IMR-90 (cell line): ENCODE measurements at regions not wholly inside any gene's neighbourhood (a gene's known extent, or its start where the extent isn't known, plus 50 kb on each side); places are given as distances from the start of the nearest gene placed in this dataset.

Experiments
- BHLHE40 ChIP-seq: fragments of 150-350 bp; IDR thresholded peaks from 2 replicates; pipeline ENCODE4 v1.6.1; 2016; ENCODE audit warnings: mild to moderate bottlenecking, low read depth, low read length
- CEBPB ChIP-seq: IDR thresholded peaks from 2 replicates; pipeline ENCODE4 v1.6.1; 2012; ENCODE audit warnings: low read depth, low read length, improper control_type of control experiment
- FOS ChIP-seq: fragments of 150-350 bp; IDR thresholded peaks from 2 replicates; pipeline ENCODE4 v1.6.1; 2016; ENCODE audit warnings: low read depth, low read length
- MXI1 ChIP-seq: IDR thresholded peaks from 2 replicates; pipeline ENCODE4 v1.6.1; 2012; ENCODE audit warnings: low read depth, mild to moderate bottlenecking, low read length, moderate library complexity, borderline replicate concordance
- NFE2L2 ChIP-seq: fragments of 150-350 bp; IDR thresholded peaks from 2 replicates; pipeline ENCODE4 v1.6.1; 2016; ENCODE audit warnings: low read depth, mild to moderate bottlenecking, low read length
- POLR2A ChIP-seq: IDR thresholded peaks from 2 replicates; pipeline ENCODE4 v1.6.1; 2012; ENCODE audit warnings: mild to moderate bottlenecking, low read depth, low read length
- RCOR1 ChIP-seq: IDR thresholded peaks from 2 replicates; pipeline ENCODE4 v1.6.1; 2012; ENCODE audit warnings: mild to moderate bottlenecking, low read length, improper control_type of control experiment; ENCODE audit not compliant: insufficient replicate concordance
- SMC3 ChIP-seq: fragments of 150-350 bp; IDR thresholded peaks from 2 replicates; pipeline ENCODE4 v1.6.1; 2016; ENCODE audit warnings: low read depth, mild to moderate bottlenecking, antibody characterized with exemption, low read length, moderate library complexity
- TF ChIP-seq, protein P1 (sequence below): conservative IDR thresholded peaks from 2 replicates; pipeline ENCODE4 v1.5.1; 2012; ENCODE audit warnings: mild to moderate bottlenecking, low read depth, low read length, improper control_type of control experiment
- TF ChIP-seq, protein P2 (sequence below): fragments of 150-350 bp; IDR thresholded peaks from 2 replicates; pipeline ENCODE4 v1.6.1; 2017; ENCODE audit warnings: mild to moderate bottlenecking, antibody characterized with exemption, low read length, low read depth
- TF ChIP-seq, protein P3 (sequence below): fragments of 150-350 bp; IDR thresholded peaks from 2 replicates; pipeline ENCODE4 v1.6.1; 2016; ENCODE audit warnings: low read depth, mild to moderate bottlenecking, low read length, moderate library complexity, borderline replicate concordance

DNA sequence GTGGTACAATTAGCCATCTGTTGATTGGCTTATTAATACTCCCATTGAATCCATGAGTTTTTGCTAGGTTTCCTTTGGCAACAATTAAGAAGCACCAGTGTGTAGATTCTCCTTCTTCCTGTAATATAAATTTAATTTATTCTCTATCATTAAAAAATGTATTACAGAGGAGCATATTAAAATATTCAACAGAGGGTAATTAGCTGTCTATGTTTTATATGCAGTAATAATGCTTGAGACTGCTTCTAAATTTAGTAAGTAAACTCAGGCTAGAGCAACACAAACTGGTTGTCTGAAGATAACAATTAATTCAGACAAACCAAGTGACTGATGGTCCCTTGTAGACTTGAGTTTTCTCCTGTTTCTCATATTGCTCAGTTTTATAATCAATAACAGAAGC is 192.4 kb downstream of the FAT4 start:
- no peak for TF ChIP-seq BHLHE40
- TF ChIP-seq, protein P1, sequence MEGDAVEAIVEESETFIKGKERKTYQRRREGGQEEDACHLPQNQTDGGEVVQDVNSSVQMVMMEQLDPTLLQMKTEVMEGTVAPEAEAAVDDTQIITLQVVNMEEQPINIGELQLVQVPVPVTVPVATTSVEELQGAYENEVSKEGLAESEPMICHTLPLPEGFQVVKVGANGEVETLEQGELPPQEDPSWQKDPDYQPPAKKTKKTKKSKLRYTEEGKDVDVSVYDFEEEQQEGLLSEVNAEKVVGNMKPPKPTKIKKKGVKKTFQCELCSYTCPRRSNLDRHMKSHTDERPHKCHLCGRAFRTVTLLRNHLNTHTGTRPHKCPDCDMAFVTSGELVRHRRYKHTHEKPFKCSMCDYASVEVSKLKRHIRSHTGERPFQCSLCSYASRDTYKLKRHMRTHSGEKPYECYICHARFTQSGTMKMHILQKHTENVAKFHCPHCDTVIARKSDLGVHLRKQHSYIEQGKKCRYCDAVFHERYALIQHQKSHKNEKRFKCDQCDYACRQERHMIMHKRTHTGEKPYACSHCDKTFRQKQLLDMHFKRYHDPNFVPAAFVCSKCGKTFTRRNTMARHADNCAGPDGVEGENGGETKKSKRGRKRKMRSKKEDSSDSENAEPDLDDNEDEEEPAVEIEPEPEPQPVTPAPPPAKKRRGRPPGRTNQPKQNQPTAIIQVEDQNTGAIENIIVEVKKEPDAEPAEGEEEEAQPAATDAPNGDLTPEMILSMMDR: no peak
- no peak for TF ChIP-seq SMC3
- no peak for TF ChIP-seq CEBPB
- TF ChIP-seq, protein P2, sequence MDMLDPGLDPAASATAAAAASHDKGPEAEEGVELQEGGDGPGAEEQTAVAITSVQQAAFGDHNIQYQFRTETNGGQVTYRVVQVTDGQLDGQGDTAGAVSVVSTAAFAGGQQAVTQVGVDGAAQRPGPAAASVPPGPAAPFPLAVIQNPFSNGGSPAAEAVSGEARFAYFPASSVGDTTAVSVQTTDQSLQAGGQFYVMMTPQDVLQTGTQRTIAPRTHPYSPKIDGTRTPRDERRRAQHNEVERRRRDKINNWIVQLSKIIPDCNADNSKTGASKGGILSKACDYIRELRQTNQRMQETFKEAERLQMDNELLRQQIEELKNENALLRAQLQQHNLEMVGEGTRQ: no peak
- TF ChIP-seq NFE2L2: no peak
- TF ChIP-seq MXI1: no peak
- no peak for TF ChIP-seq POLR2A
- TF ChIP-seq RCOR1: no peak
- TF ChIP-seq, protein P3, sequence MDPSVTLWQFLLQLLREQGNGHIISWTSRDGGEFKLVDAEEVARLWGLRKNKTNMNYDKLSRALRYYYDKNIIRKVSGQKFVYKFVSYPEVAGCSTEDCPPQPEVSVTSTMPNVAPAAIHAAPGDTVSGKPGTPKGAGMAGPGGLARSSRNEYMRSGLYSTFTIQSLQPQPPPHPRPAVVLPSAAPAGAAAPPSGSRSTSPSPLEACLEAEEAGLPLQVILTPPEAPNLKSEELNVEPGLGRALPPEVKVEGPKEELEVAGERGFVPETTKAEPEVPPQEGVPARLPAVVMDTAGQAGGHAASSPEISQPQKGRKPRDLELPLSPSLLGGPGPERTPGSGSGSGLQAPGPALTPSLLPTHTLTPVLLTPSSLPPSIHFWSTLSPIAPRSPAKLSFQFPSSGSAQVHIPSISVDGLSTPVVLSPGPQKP: no peak
- TF ChIP-seq FOS: no peak
